Tibial nerve (tissue), 4 donors: ENCODE measurements at regions not wholly inside any gene's neighbourhood (a gene's known extent, or its start where the extent isn't known, plus 50 kb on each side); places are given as distances from the start of the nearest gene placed in this dataset.
A peak's percentile ranks its signal among the peaks of the same experiment; 100 is the strongest.

Experiments used
- EP300 ChIP-seq, 2 donors: sonication (generic); formaldehyde crosslinking; IDR thresholded peaks; one replicate each; pipeline ENCODE4 v1.6.1; 2017; ENCODE audit warnings: antibody characterized with exemption in 2 of 2, mild to moderate bottlenecking in 1 of 2
- POLR2A ChIP-seq, 2 donors: fragments of 450-650 bp; IDR thresholded peaks; one replicate each; pipeline ENCODE4 v1.6.1; 2017; ENCODE audit warnings: antibody characterized with exemption in 2 of 2, mild to moderate bottlenecking in 2 of 2, moderate library complexity in 2 of 2
- TF ChIP-seq, protein P1 (sequence below), 5 experiments: fragments of 200-600 bp in 3 of 5; fragments of 450-650 bp in 2 of 5; sonication (generic) in 3 of 5; IDR thresholded peaks; one replicate each; pipeline ENCODE4 v1.5.1; 2016 to 2019; ENCODE audit warnings: antibody characterized with exemption in 5 of 5, mild to moderate bottlenecking in 3 of 5, moderate library complexity in 2 of 5

DNA sequence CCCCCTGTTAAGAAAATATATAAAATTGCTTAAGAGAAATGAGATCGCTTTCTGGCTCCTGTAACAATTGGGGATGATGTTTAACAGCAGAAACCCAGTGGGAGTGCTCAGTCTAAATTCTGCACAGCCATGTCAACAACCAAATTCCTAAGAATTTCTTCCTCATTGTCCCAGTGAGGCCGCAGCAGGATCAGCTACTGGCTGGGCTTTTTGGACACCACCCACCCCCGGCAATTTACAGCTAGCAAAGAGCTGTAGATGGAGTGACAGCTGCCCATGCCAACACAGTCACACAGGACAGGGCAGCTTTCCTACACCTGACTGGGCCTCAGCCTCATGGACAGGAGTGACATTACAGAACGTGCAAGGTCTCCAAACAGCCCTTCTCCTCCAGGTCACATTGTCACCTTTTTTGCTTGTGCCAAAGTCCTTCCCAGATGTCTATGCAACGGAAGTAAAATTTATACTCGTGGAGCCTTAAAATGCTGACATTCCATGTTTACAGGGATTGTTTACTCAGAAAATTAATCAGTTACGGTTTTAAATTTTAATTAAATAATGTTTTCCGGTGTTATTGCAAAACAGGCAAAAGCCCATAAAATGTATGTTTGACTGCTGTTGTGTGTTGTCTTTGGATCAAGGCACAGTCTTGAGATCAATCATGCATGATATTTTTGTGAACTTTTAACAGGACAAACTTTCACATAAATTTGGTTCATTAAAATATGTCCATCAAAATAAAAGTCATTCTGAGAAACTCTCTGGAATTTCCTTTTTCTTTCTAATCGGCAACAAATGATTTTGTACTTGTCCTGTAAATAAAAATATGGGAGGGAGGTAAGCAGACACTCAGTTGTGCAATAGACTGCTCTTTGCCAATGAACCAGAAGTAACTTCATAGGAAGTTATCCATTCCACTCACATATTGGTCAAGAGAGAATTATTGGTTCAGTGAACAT, 943.2 kb downstream of the MCTP2 start:
- TF ChIP-seq POLR2A (IDR thresholded peaks at IDR 0.05) (no peak), EP300 (IDR thresholded peaks at IDR 0.05) (peak in 1 of 2 donors; percentile 60)
- TF ChIP-seq, protein P1, sequence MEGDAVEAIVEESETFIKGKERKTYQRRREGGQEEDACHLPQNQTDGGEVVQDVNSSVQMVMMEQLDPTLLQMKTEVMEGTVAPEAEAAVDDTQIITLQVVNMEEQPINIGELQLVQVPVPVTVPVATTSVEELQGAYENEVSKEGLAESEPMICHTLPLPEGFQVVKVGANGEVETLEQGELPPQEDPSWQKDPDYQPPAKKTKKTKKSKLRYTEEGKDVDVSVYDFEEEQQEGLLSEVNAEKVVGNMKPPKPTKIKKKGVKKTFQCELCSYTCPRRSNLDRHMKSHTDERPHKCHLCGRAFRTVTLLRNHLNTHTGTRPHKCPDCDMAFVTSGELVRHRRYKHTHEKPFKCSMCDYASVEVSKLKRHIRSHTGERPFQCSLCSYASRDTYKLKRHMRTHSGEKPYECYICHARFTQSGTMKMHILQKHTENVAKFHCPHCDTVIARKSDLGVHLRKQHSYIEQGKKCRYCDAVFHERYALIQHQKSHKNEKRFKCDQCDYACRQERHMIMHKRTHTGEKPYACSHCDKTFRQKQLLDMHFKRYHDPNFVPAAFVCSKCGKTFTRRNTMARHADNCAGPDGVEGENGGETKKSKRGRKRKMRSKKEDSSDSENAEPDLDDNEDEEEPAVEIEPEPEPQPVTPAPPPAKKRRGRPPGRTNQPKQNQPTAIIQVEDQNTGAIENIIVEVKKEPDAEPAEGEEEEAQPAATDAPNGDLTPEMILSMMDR (IDR thresholded peaks at IDR 0.05): no peak
